HG03108 (cell line): ENCODE measurements at regions not wholly inside any gene's neighbourhood (a gene's known extent, or its start where the extent isn't known, plus 50 kb on each side); places are given as distances from the start of the nearest gene placed in this dataset.
A peak's percentile ranks its signal among the peaks of the same experiment; 100 is the strongest.
"Not testable (repeated sequence)": the region's sequence is repeated elsewhere in the genome, so short reads cannot be mapped to it uniquely, and the experiment has no call there.

Experiments
- ATAC-seq: cut with Tn5 transposase; IDR thresholded peaks from one replicate; pipeline ENCODE4 v1.9.1; 2021; ENCODE audit warnings: moderate library complexity; ENCODE audit not compliant: unreplicated experiment

GRCh38 chr1:10938741-10939417 lies 73.6 kb upstream of the TARDBP start:
- ATAC-seq, result no peak

GRCh38 chr1:10939654-10940450 lies 72.6 kb upstream of the TARDBP start:
- ATAC-seq, result peak; percentile 62

GRCh38 chr1:10940451-10940804 lies 72.0 kb upstream of the TARDBP start:
- ATAC-seq, result no peak

GRCh38 chr1:10940838-10941237 lies 71.6 kb upstream of the TARDBP start:
- ATAC-seq, result no peak

GRCh38 chr1:10941891-10942541 lies 70.4 kb upstream of the TARDBP start:
- ATAC-seq, result no peak

GRCh38 chr1:10942542-10942912 lies 69.9 kb upstream of the TARDBP start:
- no peak for ATAC-seq

- ATAC-seq, result no peak
Observed at GRCh38 chr1:10943041-10943440, 69.4 kb upstream of the TARDBP start.

- ATAC-seq, result no peak
Observed at GRCh38 chr1:10943991-10944730, 68.3 kb upstream of the TARDBP start.

- no peak for ATAC-seq
Observed at GRCh38 chr1:10945991-10946509, 66.4 kb upstream of the TARDBP start.

- ATAC-seq, result no peak
Observed at GRCh38 chr1:10947181-10947580, 65.3 kb upstream of the TARDBP start.

- no peak for ATAC-seq
Observed at GRCh38 chr1:10947691-10948462, 64.6 kb upstream of the TARDBP start.

GRCh38 chr1:10948463-10948775 lies 64.0 kb upstream of the TARDBP start:
- no peak for ATAC-seq

GRCh38 chr1:10950316-10951172 lies 61.9 kb upstream of the TARDBP start:
- ATAC-seq, result no peak

GRCh38 chr1:10951298-10951697 lies 61.2 kb upstream of the TARDBP start:
- ATAC-seq, result not testable (repeated sequence)

- no peak for ATAC-seq
Observed at GRCh38 chr1:10951961-10952360, 60.5 kb upstream of the TARDBP start.

- no peak for ATAC-seq
Observed at GRCh38 chr1:10953505-10954193, 58.8 kb upstream of the TARDBP start.

- ATAC-seq, result no peak
Observed at GRCh38 chr1:10957133-10957532, 55.3 kb upstream of the TARDBP start.

- ATAC-seq, result no peak
Observed at GRCh38 chr1:10958614-10959013, 53.8 kb upstream of the TARDBP start.
